Caco-2 (cell line): ENCODE measurements at regions not wholly inside any gene's neighbourhood (a gene's known extent, or its start where the extent isn't known, plus 50 kb on each side); places are given as distances from the start of the nearest gene placed in this dataset.

Experiments
- BruUV-seq: library from RNA; stranded (reverse); fragments of 400-500 nt; replicated peaks from 2 replicates; lab custom pipeline; 2021; lab: Mats Ljungman, UMichigan
- CTCF ChIA-PET: fragments of 300-600 bp; sonication (Branson Sonifier 250); formaldehyde crosslinking; loops from one replicate; lab custom pipeline; 2022; ENCODE audit warnings: antibody characterized with exemption; lab: Charles Lee
- POLR2A ChIA-PET: fragments of 300-600 bp; sonication (Branson Sonifier 250); formaldehyde crosslinking; loops from one replicate; lab custom pipeline; 2022; ENCODE audit warnings: antibody characterized with exemption; lab: Charles Lee
- DNase-seq, 2 experiments: peaks; one replicate each; pipeline versions ENCODE4 v3.0.0 to v3.0.0-alpha.2; 2020 to 2022
- H3K27me3 ChIP-seq: replicated peaks from 2 replicates; pipeline ENCODE4 v1.6.0; 2011; ENCODE audit warnings: low read length; ENCODE audit not compliant: control insufficient read depth, insufficient read depth
- H3K36me3 ChIP-seq: 2 replicates; pipeline ENCODE4 v1.5.1; 2011; ENCODE audit warnings: low read length; ENCODE audit not compliant: control insufficient read depth, insufficient read depth
- H3K4me1 ChIP-seq: fragments of 250-450 bp; sonication (Bioruptor Pico); 2 replicates; pipeline ENCODE4 v1.5.1; 2020; ENCODE audit warnings: mild to moderate bottlenecking
- H3K4me3 ChIP-seq: 2 replicates; pipeline ENCODE4 v1.5.1; 2011; ENCODE audit warnings: low read depth, mild to moderate bottlenecking, control low read depth, low read length
- H3K9me3 ChIP-seq: fragments of 250-450 bp; sonication (Bioruptor Pico); 2 replicates; pipeline ENCODE4 v1.5.1; 2020; ENCODE audit warnings: mild to moderate bottlenecking, moderate library complexity
- H3K27ac Mint-ChIP-seq: one replicate; pipeline ENCODE4 v1.8.0; 2022; ENCODE audit warnings: mixed read lengths; ENCODE audit not compliant: unreplicated experiment
- H3K27me3 Mint-ChIP-seq: one replicate; pipeline ENCODE4 v1.8.0; 2022; ENCODE audit warnings: mixed read lengths; ENCODE audit not compliant: insufficient read depth, unreplicated experiment
- H3K36me3 Mint-ChIP-seq: one replicate; pipeline ENCODE4 v1.8.0; 2022; ENCODE audit warnings: mild to moderate bottlenecking, mixed read lengths; ENCODE audit not compliant: insufficient read depth, unreplicated experiment
- H3K4me1 Mint-ChIP-seq: one replicate; pipeline ENCODE4 v1.8.0; 2022; ENCODE audit warnings: low read depth, mixed read lengths; ENCODE audit not compliant: unreplicated experiment
- H3K4me3 Mint-ChIP-seq: one replicate; pipeline ENCODE4 v1.8.0; 2022; ENCODE audit warnings: mild to moderate bottlenecking, moderate library complexity, mixed read lengths; ENCODE audit not compliant: unreplicated experiment
- H3K9me3 Mint-ChIP-seq: one replicate; pipeline ENCODE4 v1.8.0; 2022; ENCODE audit warnings: mixed read lengths; ENCODE audit not compliant: unreplicated experiment
- CTCF ChIP-seq, 2 experiments: fragments of 200-600 bp in 1 of 2; IDR thresholded peaks; 1 replicate in 1 of 2; 2 replicates in 1 of 2; pipeline versions ENCODE4 v1.5.1 to v1.8.0; 2011 to 2022; ENCODE audit warnings: antibody characterized with exemption in 1 of 2, control low read depth in 1 of 2, inconsistent platforms in 1 of 2, low read depth in 1 of 2, low read length in 1 of 2, mild to moderate bottlenecking in 1 of 2, moderate library complexity in 1 of 2; ENCODE audit not compliant: insufficient read depth in 1 of 2, severe bottlenecking in 1 of 2, unreplicated experiment in 1 of 2
- intact Hi-C: fragments of 100-400 bp; cut with micrococcal nuclease; formaldehyde crosslinking; loops from one replicate; pipeline ENCODE4 v1.10.0; 2022; ENCODE audit not compliant: unreplicated experiment

- no peaks in the 10 kb centered on the region for H3K36me3 Mint-ChIP-seq
- POLR2A ChIA-PET = no interaction called here
- H3K4me3 Mint-ChIP-seq = no peak overlapping the region
- intact Hi-C loops = no loop called here
- H3K4me1 Mint-ChIP-seq = no peaks in the 10 kb centered on the region
- Histone ChIP-seq H3K4me1 (no peaks in the 10 kb centered on the region), H3K4me3 (no peak overlapping the region), H3K9me3 (no peaks in the 10 kb centered on the region), H3K36me3 (no peaks in the 10 kb centered on the region), H3K27me3 (no peaks in the 10 kb centered on the region; the same call in 1 of the 2 replicates)
- no peaks in the 10 kb centered on the region for H3K9me3 Mint-ChIP-seq
- DNase-seq = no peak
- BruUV-seq = no TSS peak
- H3K27ac Mint-ChIP-seq = no peak overlapping the region
- H3K27me3 Mint-ChIP-seq = peaks cover 2% of the 10 kb centered on the region
- TF ChIP-seq CTCF (IDR thresholded peaks at IDR 0.05; ENCODE audit: insufficient read depth in 1 of 2, low read depth in 1 of 2, low read length in 1 of 2, severe bottlenecking in 1 of 2, unreplicated experiment in 1 of 2) = no peak
- CTCF ChIA-PET = no interaction called here
These were observed 310.9 kb upstream of the ANO3 start for GRCh38 chr11:26021017-26021416.

- ChIA-PET CTCF (no interaction called here), POLR2A (no interaction called here)
- Mint-ChIP-seq H3K36me3 (no peaks in the 10 kb centered on the region), H3K9me3 (no peaks in the 10 kb centered on the region), H3K4me1 (no peaks in the 10 kb centered on the region), H3K27me3 (peaks cover 2% of the 10 kb centered on the region), H3K27ac (no peak overlapping the region), H3K4me3 (no peak overlapping the region)
- Histone ChIP-seq H3K4me3 (no peak overlapping the region), H3K36me3 (no peaks in the 10 kb centered on the region), H3K4me1 (no peaks in the 10 kb centered on the region), H3K27me3 (no peaks in the 10 kb centered on the region; the same call in 1 of the 2 replicates), H3K9me3 (no peaks in the 10 kb centered on the region)
- no TSS peak for BruUV-seq
- intact Hi-C loops = no loop called here
- DNase-seq = no peak
- no peak for TF ChIP-seq CTCF (IDR thresholded peaks at IDR 0.05; ENCODE audit: insufficient read depth in 1 of 2, low read depth in 1 of 2, low read length in 1 of 2, severe bottlenecking in 1 of 2, unreplicated experiment in 1 of 2)
These were observed 308.9 kb upstream of the ANO3 start for GRCh38 chr11:26023057-26023456.

GRCh38 chr11:26025676-26026075, 306.3 kb upstream of the ANO3 start:
- POLR2A ChIA-PET = no interaction called here
- TF ChIP-seq CTCF (IDR thresholded peaks at IDR 0.05; ENCODE audit: insufficient read depth in 1 of 2, low read depth in 1 of 2, low read length in 1 of 2, severe bottlenecking in 1 of 2, unreplicated experiment in 1 of 2) = no peak
- H3K27me3 Mint-ChIP-seq = peaks cover 2% of the 10 kb centered on the region

More at GRCh38 chr11:26025676-26026075, 306.3 kb upstream of the ANO3 start:
- Mint-ChIP-seq H3K4me3 (no peak overlapping the region), H3K27ac (no peak overlapping the region), H3K36me3 (no peaks in the 10 kb centered on the region), H3K4me1 (peaks cover 5% of the 10 kb centered on the region), H3K9me3 (no peaks in the 10 kb centered on the region)
- Histone ChIP-seq H3K9me3 (no peaks in the 10 kb centered on the region), H3K36me3 (no peaks in the 10 kb centered on the region), H3K4me3 (no peak overlapping the region), H3K4me1 (no peaks in the 10 kb centered on the region), H3K27me3 (no peaks in the 10 kb centered on the region; the same call in 1 of the 2 replicates)
- no TSS peak for BruUV-seq
- intact Hi-C loops = no loop called here
- CTCF ChIA-PET = no interaction called here
- no peak for DNase-seq
